Gastroesophageal sphincter (tissue), 3 donors: ENCODE measurements at regions not wholly inside any gene's neighbourhood (a gene's known extent, or its start where the extent isn't known, plus 50 kb on each side); places are given as distances from the start of the nearest gene placed in this dataset.

Experiments
- CTCF ChIP-seq, 4 experiments: fragments of 200-600 bp in 2 of 4; fragments of 450-650 bp in 2 of 4; sonication (generic) in 1 of 4; IDR thresholded peaks; one replicate each; pipeline ENCODE4 v1.5.1; 2017 to 2019; ENCODE audit warnings: antibody characterized with exemption in 4 of 4, mild to moderate bottlenecking in 2 of 4, moderate library complexity in 2 of 4
- EP300 ChIP-seq: sonication (generic); formaldehyde crosslinking; IDR thresholded peaks from one replicate; pipeline ENCODE4 v1.6.1; 2017; ENCODE audit warnings: antibody characterized with exemption, mild to moderate bottlenecking
- POLR2A ChIP-seq, 2 donors: fragments of 450-650 bp; IDR thresholded peaks; one replicate each; pipeline ENCODE4 v1.6.1; 2017; ENCODE audit warnings: antibody characterized with exemption in 2 of 2, mild to moderate bottlenecking in 2 of 2, moderate library complexity in 1 of 2
- POLR2AphosphoS5 ChIP-seq: sonication (generic); formaldehyde crosslinking; IDR thresholded peaks from one replicate; pipeline ENCODE4 v1.6.1; 2017; ENCODE audit warnings: antibody characterized with exemption

GRCh38 chr7:96546426-96546825 is 163.2 kb downstream of the SEM1 start:
- TF ChIP-seq POLR2A (IDR thresholded peaks at IDR 0.05) = no peak
- TF ChIP-seq CTCF (IDR thresholded peaks at IDR 0.05) = no peak
- no peak for TF ChIP-seq POLR2AphosphoS5
- no peak for TF ChIP-seq EP300
